IMR-90 (cell line): ENCODE measurements at regions not wholly inside any gene's neighbourhood (a gene's known extent, or its start where the extent isn't known, plus 50 kb on each side); places are given as distances from the start of the nearest gene placed in this dataset.

Experiments
- ATAC-seq: fragments of 200-7000 bp; cut with Tn5 transposase; 2 replicates; pipeline ENCODE4 v1.9.1; 2020; ENCODE audit warnings: low read depth, mild to moderate bottlenecking, moderate library complexity
- BruUV-seq: library from RNA; stranded (reverse); fragments of 400-500 nt; replicated peaks from 2 replicates; lab custom pipeline; 2021; lab: Mats Ljungman, UMichigan
- CTCF ChIA-PET: fragments of 300-600 bp; formaldehyde crosslinking; extraction: SDS; loops from one replicate; lab custom pipeline; 2021; ENCODE audit warnings: antibody characterized with exemption; lab: Yijun Ruan, JAX
- POLR2A ChIA-PET: fragments of 300-600 bp; sonication (Branson Sonifier 250); formaldehyde crosslinking; loops from one replicate; lab custom pipeline; 2022; ENCODE audit warnings: antibody characterized with exemption; ENCODE audit not compliant: unreplicated experiment; lab: Charles Lee
- DNase-seq: peaks from one replicate; pipeline ENCODE4 v3.0.0; 2013
- H2AFZ ChIP-seq: replicated peaks from 2 replicates; pipeline ENCODE3; 2013; ENCODE audit warnings: low read length, mild to moderate bottlenecking; ENCODE audit not compliant: poor library complexity
- H2AK5ac ChIP-seq: 2 replicates; pipeline ENCODE4 v1.6.1; 2013; ENCODE audit warnings: low read depth, low read length, inconsistent platforms
- H2AK9ac ChIP-seq: replicated peaks from 2 replicates; pipeline ENCODE3; 2013; ENCODE audit warnings: mild to moderate bottlenecking, low read depth, low read length, moderate library complexity; ENCODE audit not compliant: poor library complexity
- H2BK120ac ChIP-seq: 2 replicates; pipeline ENCODE4 v1.6.1; 2013; ENCODE audit warnings: low read depth, low read length, inconsistent platforms
- H2BK15ac ChIP-seq: 3 replicates; pipeline ENCODE4 v1.6.1; 2013; ENCODE audit warnings: low read depth, low read length, inconsistent platforms
- H2BK20ac ChIP-seq: 2 replicates; pipeline ENCODE4 v1.6.1; 2013; ENCODE audit warnings: low read depth, mild to moderate bottlenecking, inconsistent platforms, low read length, moderate library complexity
- H2BK5ac ChIP-seq: 2 replicates; pipeline ENCODE4 v1.6.1; 2013; ENCODE audit warnings: mild to moderate bottlenecking, low read depth, low read length, inconsistent platforms; ENCODE audit not compliant: poor library complexity, severe bottlenecking
- H3K14ac ChIP-seq: replicated peaks from 2 replicates; pipeline ENCODE4 v1.6.1; 2013; ENCODE audit warnings: low read depth, low read length, inconsistent platforms
- H3K18ac ChIP-seq: 2 replicates; pipeline ENCODE4 v1.6.1; 2013; ENCODE audit warnings: low read depth, low read length, control low read depth
- H3K23ac ChIP-seq: 2 replicates; pipeline ENCODE4 v1.6.1; 2013; ENCODE audit warnings: low read depth, low read length, inconsistent platforms
- H3K27ac ChIP-seq: 2 replicates; pipeline ENCODE4 v1.5.1; 2013; ENCODE audit warnings: mild to moderate bottlenecking, control low read depth, low read length; ENCODE audit not compliant: insufficient read depth
- H3K27me3 ChIP-seq: 2 replicates; pipeline ENCODE4 v1.6.1; 2013; ENCODE audit warnings: low read length; ENCODE audit not compliant: control insufficient read depth, insufficient read depth
- H3K36me3 ChIP-seq: 2 replicates; pipeline ENCODE4 v1.6.1; 2013; ENCODE audit warnings: low read length, mixed read lengths; ENCODE audit not compliant: control insufficient read depth, insufficient read depth
- H3K4ac ChIP-seq: 2 replicates; pipeline ENCODE4 v1.6.1; 2013; ENCODE audit warnings: low read depth, low read length, inconsistent platforms
- H3K4me1 ChIP-seq: 2 replicates; pipeline ENCODE4 v1.6.1; 2013; ENCODE audit warnings: low read length, mixed read lengths; ENCODE audit not compliant: control insufficient read depth, insufficient read depth
- H3K4me2 ChIP-seq: 2 replicates; pipeline ENCODE4 v1.6.1; 2013; ENCODE audit warnings: low read depth, mild to moderate bottlenecking, control low read depth, low read length, moderate library complexity
- H3K4me3 ChIP-seq: 2 replicates; pipeline ENCODE4 v1.5.1; 2013; ENCODE audit warnings: low read depth, mild to moderate bottlenecking, control low read depth, low read length, moderate library complexity; ENCODE audit not compliant: insufficient read depth
- H3K56ac ChIP-seq: 2 replicates; pipeline ENCODE4 v1.6.1; 2013; ENCODE audit warnings: low read length, inconsistent platforms; ENCODE audit not compliant: insufficient read depth; ENCODE audit errors: extremely low read depth
- H3K79me1 ChIP-seq, 2 experiments: 2 replicates each; pipeline ENCODE4 v1.6.1; 2013; ENCODE audit warnings: low read length in 2 of 2, inconsistent platforms in 1 of 2, low read depth in 1 of 2
- H3K9ac ChIP-seq: 2 replicates; pipeline ENCODE4 v1.6.1; 2013; ENCODE audit warnings: low read depth, low read length, control low read depth
- H3K9me1 ChIP-seq: 2 replicates; pipeline ENCODE4 v1.6.1; 2013; ENCODE audit warnings: low read length, inconsistent platforms; ENCODE audit not compliant: insufficient read depth
- H3K9me3 ChIP-seq: 2 replicates; pipeline ENCODE4 v1.6.1; 2013; ENCODE audit warnings: low read length; ENCODE audit not compliant: control insufficient read depth, insufficient read depth
- H4K20me1 ChIP-seq: 2 replicates; pipeline ENCODE4 v1.6.1; 2013; ENCODE audit warnings: low read length, inconsistent platforms; ENCODE audit not compliant: insufficient read depth
- H4K5ac ChIP-seq: 2 replicates; pipeline ENCODE4 v1.6.1; 2013; ENCODE audit warnings: mild to moderate bottlenecking, low read depth, low read length, control low read depth
- H4K8ac ChIP-seq, 2 experiments: 2 replicates each; pipeline ENCODE4 v1.6.1; 2013; ENCODE audit warnings: low read depth in 2 of 2, low read length in 2 of 2, control low read depth in 1 of 2, inconsistent platforms in 1 of 2
- H4K91ac ChIP-seq: 2 replicates; pipeline ENCODE4 v1.6.1; 2013; ENCODE audit warnings: low read depth, low read length, inconsistent platforms; ENCODE audit not compliant: insufficient read depth
- CTCF ChIP-seq: conservative IDR thresholded peaks from 2 replicates; pipeline ENCODE4 v1.5.1; 2012; ENCODE audit warnings: mild to moderate bottlenecking, low read depth, low read length, improper control_type of control experiment
- MAFK ChIP-seq: IDR thresholded peaks from 2 replicates; pipeline ENCODE4 v1.6.1; 2012; ENCODE audit warnings: low read depth, low read length, improper control_type of control experiment
- NFE2L2 ChIP-seq: fragments of 150-350 bp; IDR thresholded peaks from 2 replicates; pipeline ENCODE4 v1.6.1; 2016; ENCODE audit warnings: low read depth, mild to moderate bottlenecking, low read length
- WGBS, 2 experiments: methylation state at CpG; one replicate each; pipeline versions ENCODE4 v1.1.5 to v1.1.7; 2013; ENCODE audit warnings: missing lambda C conversion rate in 2 of 2; ENCODE audit not compliant: insufficient read length in 1 of 2; ENCODE audit errors: extremely low coverage in 2 of 2; 5-methylcytosine and 5-hydroxymethylcytosine counted together
- dilution Hi-C: fragments of 300-500 bp; cut with HindIII; formaldehyde crosslinking; loops from one replicate; pipeline ENCODE4 v1.14.3; 2018; ENCODE audit warnings: low sequenced_read_pairs; ENCODE audit not compliant: unreplicated experiment
- in situ Hi-C: fragments of 300-500 bp; cut with MboI; formaldehyde crosslinking; loops from 3 replicates; pipeline ENCODE4 v1.14.3; 2019; ENCODE audit warnings: low sequenced_read_pairs, inconsistent platforms, mixed read lengths
- intact Hi-C: fragments of 100-400 bp; cut with micrococcal nuclease; formaldehyde crosslinking; loops from 2 replicates; pipeline ENCODE4 v1.10.0; 2022

DNA sequence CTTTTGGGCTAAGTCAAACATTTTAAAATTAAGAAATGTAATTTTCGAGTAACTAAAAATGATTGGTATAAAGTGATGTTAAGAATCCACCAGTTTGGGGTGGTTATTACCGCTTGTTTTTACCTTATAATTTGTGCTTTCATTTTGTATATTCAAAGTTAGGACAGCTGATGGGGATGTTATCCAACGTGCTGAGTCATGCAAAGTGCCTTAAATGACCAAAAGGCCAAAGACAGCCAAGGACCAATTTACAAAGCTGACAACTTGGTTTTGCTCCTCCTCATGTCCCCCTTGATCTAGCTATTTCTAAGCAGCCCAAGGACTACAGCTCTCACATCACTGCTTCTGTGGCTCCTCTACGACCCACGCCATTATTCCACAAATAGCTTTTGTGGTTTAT, 181.4 kb upstream of the PCDH7 start:
- Histone ChIP-seq H3K56ac (no peak overlapping the region), H3K36me3 (no peaks in the 10 kb centered on the region), H4K91ac (no peak overlapping the region), H2AK9ac (no peak overlapping the region), H3K14ac (no peak overlapping the region), H4K8ac (no peak overlapping the region), H3K18ac (no peak overlapping the region), H3K9me3 (0 out of 2 replicates have a peak, but pooled peaks cover 2% of the 10 kb centered on the region), H3K23ac (no peak overlapping the region), H3K4me1 (no peaks in the 10 kb centered on the region; the same call in 1 of the 2 replicates), H3K4me3 (no peak overlapping the region), H2AK5ac (no peak overlapping the region), H3K9me1 (no peaks in the 10 kb centered on the region), H3K27ac (no peak overlapping the region), H2AFZ (no peak overlapping the region), H3K27me3 (no peaks in the 10 kb centered on the region; the same call in 1 of the 2 replicates), H3K4me2 (no peak overlapping the region), H4K20me1 (no peaks in the 10 kb centered on the region), H2BK20ac (no peak overlapping the region), H3K79me1 (no peaks in the 10 kb centered on the region), H3K4ac (no peak overlapping the region), H2BK15ac (no peak overlapping the region), H4K5ac (no peak overlapping the region), H2BK120ac (no peak overlapping the region), H3K9ac (no peak overlapping the region), H2BK5ac (no peak overlapping the region)
- BruUV-seq = no TSS peak
- DNase-seq (no peak), ATAC-seq (no peak)
- in situ Hi-C loops = no loop called here
- whole genome bisulfite sequencing, 2 experiments = no CpG with 5 or more reads among the region's 5 CpGs
- dilution Hi-C loops = no loop called here
- intact Hi-C loops = no loop called here
- TF ChIP-seq CTCF = no peak
- no peak for TF ChIP-seq MAFK
- TF ChIP-seq NFE2L2 = peak; percentile 66
- POLR2A ChIA-PET = no interaction called here
- CTCF ChIA-PET = no interaction called here
